ENCODE measurements at regions not wholly inside any gene's neighbourhood (a gene's known extent, or its start where the extent isn't known, plus 50 kb on each side); places are given as distances from the start of the nearest gene placed in this dataset.
A peak's percentile ranks its signal among the peaks of the same experiment; 100 is the strongest.

DNA sequence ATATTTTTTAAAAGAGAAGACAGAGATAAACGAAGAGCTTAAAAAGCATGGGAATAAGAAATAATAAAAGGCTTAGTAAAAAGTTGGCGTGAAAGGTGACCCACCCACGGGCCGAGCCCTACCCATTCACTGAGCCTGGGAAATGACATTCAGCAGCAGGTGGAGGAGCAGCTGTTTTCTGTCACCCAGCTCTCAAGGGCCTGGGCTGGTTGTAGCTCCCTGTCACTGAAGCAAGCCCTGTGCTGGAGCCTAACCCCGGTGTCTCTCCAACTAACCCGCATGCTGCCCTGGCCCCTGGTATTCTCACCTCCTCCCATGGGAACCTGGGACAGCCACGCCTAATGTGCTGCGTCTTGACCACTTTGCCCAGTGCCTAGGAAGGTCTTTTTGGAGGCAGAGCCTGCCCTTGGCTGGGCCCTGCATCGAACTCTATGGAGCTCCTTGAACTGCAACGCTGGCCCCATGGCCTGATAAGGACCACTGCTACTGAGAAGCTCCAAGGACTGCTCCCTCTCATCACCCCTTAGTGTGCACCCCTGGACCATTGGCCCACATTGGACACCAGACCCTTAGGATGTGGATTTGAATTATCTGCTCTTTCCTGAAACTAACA, 68.8 kb upstream of the IYD start:
- DNase-seq (ENCODE audit: insufficient read length, low spot score, missing footprints): no peak
- no peak overlapping the region for H3K4me2 ChIP-seq (ENCODE audit: insufficient read depth, low read length)
- no peaks in the 10 kb centered on the region for H3K79me2 ChIP-seq (ENCODE audit: insufficient read depth, low read length)
- no peaks in the 10 kb centered on the region for H4K20me1 ChIP-seq (ENCODE audit: insufficient read depth, low read length)
- H3K36me3 ChIP-seq (ENCODE audit: insufficient read depth, low read length): no peaks in the 10 kb centered on the region
- no peak overlapping the region for H2AFZ ChIP-seq (ENCODE audit: low read length)
- TF ChIP-seq, protein P1, sequence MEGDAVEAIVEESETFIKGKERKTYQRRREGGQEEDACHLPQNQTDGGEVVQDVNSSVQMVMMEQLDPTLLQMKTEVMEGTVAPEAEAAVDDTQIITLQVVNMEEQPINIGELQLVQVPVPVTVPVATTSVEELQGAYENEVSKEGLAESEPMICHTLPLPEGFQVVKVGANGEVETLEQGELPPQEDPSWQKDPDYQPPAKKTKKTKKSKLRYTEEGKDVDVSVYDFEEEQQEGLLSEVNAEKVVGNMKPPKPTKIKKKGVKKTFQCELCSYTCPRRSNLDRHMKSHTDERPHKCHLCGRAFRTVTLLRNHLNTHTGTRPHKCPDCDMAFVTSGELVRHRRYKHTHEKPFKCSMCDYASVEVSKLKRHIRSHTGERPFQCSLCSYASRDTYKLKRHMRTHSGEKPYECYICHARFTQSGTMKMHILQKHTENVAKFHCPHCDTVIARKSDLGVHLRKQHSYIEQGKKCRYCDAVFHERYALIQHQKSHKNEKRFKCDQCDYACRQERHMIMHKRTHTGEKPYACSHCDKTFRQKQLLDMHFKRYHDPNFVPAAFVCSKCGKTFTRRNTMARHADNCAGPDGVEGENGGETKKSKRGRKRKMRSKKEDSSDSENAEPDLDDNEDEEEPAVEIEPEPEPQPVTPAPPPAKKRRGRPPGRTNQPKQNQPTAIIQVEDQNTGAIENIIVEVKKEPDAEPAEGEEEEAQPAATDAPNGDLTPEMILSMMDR (IDR thresholded peaks at IDR 0.05; ENCODE audit: extremely low read depth, low read depth, low read length): no peak
- no peak overlapping the region for H3K27ac ChIP-seq (ENCODE audit: low read depth, low read length)
- no peak overlapping the region for H3K4me3 ChIP-seq (ENCODE audit: insufficient read depth, low read length)
- no peaks in the 10 kb centered on the region for H3K27me3 ChIP-seq (ENCODE audit: insufficient read depth, low read length)
- no peaks in the 10 kb centered on the region for H3K9me3 ChIP-seq (ENCODE audit: low read depth, low read length)
- H3K4me1 ChIP-seq (ENCODE audit: insufficient read depth, low read length): peaks cover 27% of the 10 kb centered on the region

DNA sequence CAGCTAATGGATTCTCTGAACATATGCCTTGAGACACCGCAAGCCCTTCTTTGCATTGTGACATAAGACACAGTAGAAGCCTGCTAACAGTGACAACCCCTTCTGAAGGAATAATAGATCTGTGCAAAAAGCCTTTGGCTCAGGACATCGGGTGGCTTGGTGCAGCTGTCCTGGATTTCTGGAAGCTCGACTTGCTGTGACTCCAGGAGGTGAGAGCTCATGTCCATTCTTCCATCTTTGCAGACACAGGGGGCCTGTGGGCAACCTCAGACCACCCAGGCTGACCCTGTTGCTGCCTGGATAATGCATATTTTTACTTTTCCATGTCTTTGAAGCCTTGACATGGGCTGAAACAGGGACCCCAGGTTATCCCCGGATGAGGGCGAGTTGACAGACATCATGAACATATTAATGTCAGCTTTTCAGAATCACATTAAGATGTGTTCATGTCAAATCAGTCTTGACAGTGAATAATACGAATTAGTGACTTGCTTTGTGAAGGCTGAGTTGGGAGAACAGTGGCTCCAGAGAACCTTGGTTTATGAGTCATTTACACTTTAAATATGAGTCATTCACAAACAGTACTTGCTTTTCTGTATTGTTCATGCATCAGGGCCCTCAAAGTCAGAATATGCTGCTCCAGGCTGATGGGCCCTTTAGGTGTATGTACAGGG, 66.8 kb upstream of the IYD start:
- peak; percentile 88 for DNase-seq (ENCODE audit: insufficient read length, low spot score, missing footprints)
- Histone ChIP-seq H3K36me3 (ENCODE audit: insufficient read depth, low read length) (no peaks in the 10 kb centered on the region), H3K4me3 (ENCODE audit: insufficient read depth, low read length) (no peak overlapping the region), H4K20me1 (ENCODE audit: insufficient read depth, low read length) (no peaks in the 10 kb centered on the region), H3K27ac (ENCODE audit: low read depth, low read length) (no peak overlapping the region), H3K4me2 (ENCODE audit: insufficient read depth, low read length) (no peak overlapping the region), H3K79me2 (ENCODE audit: insufficient read depth, low read length) (no peaks in the 10 kb centered on the region), H2AFZ (ENCODE audit: low read length) (no peak overlapping the region), H3K27me3 (ENCODE audit: insufficient read depth, low read length) (no peaks in the 10 kb centered on the region), H3K9me3 (ENCODE audit: low read depth, low read length) (no peaks in the 10 kb centered on the region), H3K4me1 (ENCODE audit: insufficient read depth, low read length) (peaks cover 21% of the 10 kb centered on the region)
- TF ChIP-seq, protein P1 (IDR thresholded peaks at IDR 0.05; ENCODE audit: extremely low read depth, low read depth, low read length): no peak

DNA sequence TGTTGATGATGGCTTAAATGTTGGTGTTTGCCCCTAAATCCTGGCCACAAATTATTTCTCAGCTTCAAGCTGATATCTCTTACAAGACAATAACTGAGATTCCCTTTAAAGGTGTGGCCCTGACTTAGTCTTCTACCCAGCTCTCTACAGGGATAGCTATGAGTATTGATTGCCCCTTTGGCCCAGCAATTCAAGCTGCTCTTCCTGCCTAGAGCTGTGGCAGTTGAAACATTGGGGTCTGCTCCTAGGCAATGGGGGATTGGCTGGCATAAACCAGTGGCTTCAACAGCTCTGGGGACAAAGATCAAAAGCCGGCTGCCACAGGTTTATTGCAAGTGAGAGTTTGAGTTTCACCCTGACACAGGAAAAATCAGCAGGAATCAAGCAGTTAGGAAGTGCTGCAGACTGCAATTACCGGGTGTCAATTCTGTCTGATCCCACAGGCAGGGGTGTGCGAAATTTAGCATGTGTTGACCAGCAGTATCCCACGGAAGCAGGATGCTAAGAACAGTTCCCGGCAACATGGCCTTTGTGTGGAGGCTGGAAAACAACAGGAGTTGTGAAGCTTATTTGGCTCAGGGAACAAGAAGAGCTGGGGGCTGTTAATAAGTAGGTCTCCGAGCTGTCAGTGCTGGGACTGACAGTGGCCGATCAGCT, 66.2 kb upstream of the IYD start:
- TF ChIP-seq, protein P1 (IDR thresholded peaks at IDR 0.05; ENCODE audit: extremely low read depth, low read depth, low read length): no peak
- Histone ChIP-seq H3K4me1 (ENCODE audit: insufficient read depth, low read length) (peaks cover 17% of the 10 kb centered on the region), H3K9me3 (ENCODE audit: low read depth, low read length) (no peaks in the 10 kb centered on the region), H3K27me3 (ENCODE audit: insufficient read depth, low read length) (no peaks in the 10 kb centered on the region), H3K27ac (ENCODE audit: low read depth, low read length) (no peak overlapping the region), H3K36me3 (ENCODE audit: insufficient read depth, low read length) (no peaks in the 10 kb centered on the region), H4K20me1 (ENCODE audit: insufficient read depth, low read length) (no peaks in the 10 kb centered on the region), H3K4me3 (ENCODE audit: insufficient read depth, low read length) (no peak overlapping the region), H2AFZ (ENCODE audit: low read length) (no peak overlapping the region), H3K79me2 (ENCODE audit: insufficient read depth, low read length) (no peaks in the 10 kb centered on the region), H3K4me2 (ENCODE audit: insufficient read depth, low read length) (no peak overlapping the region)
- no peak for DNase-seq (ENCODE audit: insufficient read length, low spot score, missing footprints)

DNA sequence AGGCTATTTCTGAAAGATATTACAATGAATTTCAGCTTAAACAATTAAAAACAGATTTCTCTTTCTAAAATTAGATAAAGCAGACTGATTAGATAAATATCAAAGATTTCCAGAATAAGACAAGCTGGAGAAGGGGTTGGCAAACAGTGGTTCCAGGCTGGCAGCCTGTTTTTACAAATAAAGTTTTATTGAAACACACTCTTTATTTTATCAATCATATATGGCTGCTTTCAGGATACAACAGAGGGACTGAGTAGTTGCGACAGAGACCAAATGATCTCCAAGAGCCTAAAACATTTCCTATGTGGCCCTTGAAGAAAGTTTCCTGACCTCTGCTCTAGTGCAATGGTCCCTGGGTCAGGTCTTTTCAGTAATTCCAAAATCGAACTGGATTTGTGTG, 65.6 kb upstream of the IYD start:
- H3K27me3 ChIP-seq (ENCODE audit: insufficient read depth, low read length): no peaks in the 10 kb centered on the region
- no peak overlapping the region for H3K27ac ChIP-seq (ENCODE audit: low read depth, low read length)
- no peaks in the 10 kb centered on the region for H4K20me1 ChIP-seq (ENCODE audit: insufficient read depth, low read length)
- H2AFZ ChIP-seq (ENCODE audit: low read length): no peak overlapping the region
- no peaks in the 10 kb centered on the region for H3K36me3 ChIP-seq (ENCODE audit: insufficient read depth, low read length)
- TF ChIP-seq, protein P1 (IDR thresholded peaks at IDR 0.05; ENCODE audit: extremely low read depth, low read depth, low read length): no peak
- peaks cover 11% of the 10 kb centered on the region for H3K4me1 ChIP-seq (ENCODE audit: insufficient read depth, low read length)
- no peak overlapping the region for H3K4me2 ChIP-seq (ENCODE audit: insufficient read depth, low read length)
- no peaks in the 10 kb centered on the region for H3K9me3 ChIP-seq (ENCODE audit: low read depth, low read length)
- no peak for DNase-seq (ENCODE audit: insufficient read length, low spot score, missing footprints)
- H3K4me3 ChIP-seq (ENCODE audit: insufficient read depth, low read length): no peak overlapping the region
- no peaks in the 10 kb centered on the region for H3K79me2 ChIP-seq (ENCODE audit: insufficient read depth, low read length)

Data from osteoblast (primary cell).